Stimulated activated CD8-positive, alpha-beta memory T cell treated with anti-CD3 and anti-CD28 coated beads, Interleukin-7, amount 100 ng/mL, for 48 hours (primary cell): ENCODE measurements at regions not wholly inside any gene's neighbourhood (a gene's known extent, or its start where the extent isn't known, plus 50 kb on each side); places are given as distances from the start of the nearest gene placed in this dataset.
"Not testable (repeated sequence)": the region's sequence is repeated elsewhere in the genome, so short reads cannot be mapped to it uniquely, and the experiment has no call there.

Source experiments
- DNase-seq, 2 donors: peaks; one replicate each; pipeline ENCODE4 v3.0.0-alpha.2; 2020; ENCODE audit warnings: low read depth in 1 of 2; ENCODE audit errors: extremely low read depth in 1 of 2

DNA sequence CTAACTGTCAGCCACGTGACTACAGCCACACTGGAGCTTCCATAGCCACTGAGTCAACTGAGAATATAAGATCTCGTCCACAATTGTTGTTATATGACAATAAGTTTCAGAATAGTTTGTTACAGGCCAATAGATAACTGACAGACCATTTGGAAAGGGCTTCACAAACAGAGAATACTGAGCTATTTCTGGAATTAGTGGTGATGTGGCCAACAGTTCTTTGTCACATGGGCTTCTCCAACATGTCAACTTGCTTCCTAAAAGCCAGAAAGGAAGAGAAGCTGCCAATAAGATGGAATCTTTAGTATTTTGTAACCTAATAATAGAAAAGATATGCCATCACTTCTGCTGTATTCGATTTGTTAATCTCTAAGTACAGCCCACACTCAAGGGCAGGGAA is 1220.4 kb downstream of the CDH8 start:
- no peak for DNase-seq

DNA sequence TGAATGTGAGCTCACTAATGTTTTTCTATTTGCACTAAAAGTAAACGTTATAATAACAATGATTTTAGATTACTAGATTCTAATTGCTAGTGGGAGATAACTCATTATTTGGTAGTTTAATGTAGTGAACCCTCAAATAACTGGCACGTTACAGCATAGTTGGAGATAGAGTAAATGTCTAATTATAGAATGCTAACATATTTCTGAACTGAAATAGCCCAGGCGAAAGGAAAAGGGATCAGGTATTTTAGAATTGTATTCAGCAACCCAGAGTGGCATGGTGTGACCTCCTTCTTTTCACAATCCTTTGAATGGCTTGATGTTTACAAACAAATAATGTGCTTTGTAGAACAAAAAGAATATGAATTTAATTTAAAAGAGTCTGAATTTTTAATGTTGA is 1221.2 kb downstream of the CDH8 start:
- DNase-seq: no peak

DNA sequence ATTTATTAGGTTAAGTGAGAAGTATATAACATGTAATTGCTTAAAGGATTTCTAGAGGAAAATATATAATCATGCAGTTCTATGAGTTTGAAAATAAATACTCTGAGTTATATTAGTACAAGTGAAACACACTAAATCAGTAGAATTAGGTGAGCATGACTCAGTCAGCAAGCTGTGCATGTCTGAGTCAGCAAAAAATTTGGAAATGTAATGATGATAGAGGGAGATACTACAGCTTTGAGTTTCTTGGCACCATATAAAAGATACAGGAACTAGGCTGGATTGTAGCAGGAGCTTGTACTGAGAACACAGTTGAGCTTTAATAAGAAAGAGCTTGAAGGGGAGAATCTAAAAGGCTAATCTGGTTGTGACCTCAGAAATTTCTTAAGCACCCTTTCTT is 1224.6 kb downstream of the CDH8 start:
- DNase-seq: no peak

DNA sequence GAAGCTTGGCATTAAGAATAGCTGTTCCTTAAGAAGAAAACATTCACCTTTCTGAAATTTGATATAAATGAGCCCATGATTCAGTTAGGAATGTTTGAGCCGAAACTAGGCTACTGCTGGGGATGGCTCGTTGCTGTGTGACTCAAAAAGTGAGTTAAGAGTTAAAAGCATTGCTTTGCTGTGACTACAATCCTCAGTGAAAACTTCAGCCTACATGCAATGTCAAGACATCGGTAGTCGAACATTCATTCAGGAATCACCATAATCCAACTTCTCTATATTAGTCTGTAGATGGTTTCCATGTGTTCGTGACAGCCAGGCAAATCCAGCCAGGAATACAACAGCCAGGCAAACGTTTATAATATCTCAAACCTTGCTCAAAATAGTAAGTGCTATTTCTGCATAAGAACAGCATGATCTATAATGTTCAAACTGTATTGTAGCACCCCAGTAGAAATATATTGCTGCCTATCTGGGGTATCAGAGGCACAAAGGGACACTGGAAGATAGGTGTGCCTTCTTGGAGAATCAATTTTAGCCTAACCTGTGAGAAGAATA is 1225.1 kb downstream of the CDH8 start:
- no peak for DNase-seq

DNA sequence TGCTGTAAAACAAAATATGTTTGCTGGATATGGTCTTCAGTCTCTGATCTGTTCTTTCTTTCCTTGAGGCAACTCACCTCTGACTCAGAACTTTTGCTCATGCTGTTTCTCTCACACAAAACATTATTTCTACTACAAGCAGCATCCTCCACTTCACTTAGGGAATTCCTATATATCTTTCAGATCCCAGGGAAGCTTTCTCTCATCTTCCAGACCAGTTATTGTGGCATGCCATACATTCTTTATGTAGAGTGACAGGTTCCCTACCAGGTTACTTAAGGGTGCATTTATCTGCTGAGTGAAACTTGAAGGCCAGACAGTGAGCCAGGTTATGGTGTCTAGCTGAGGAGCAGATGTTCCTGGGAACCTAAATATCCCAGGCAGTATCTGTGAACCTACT is 1226.0 kb downstream of the CDH8 start:
- no peak for DNase-seq

DNA sequence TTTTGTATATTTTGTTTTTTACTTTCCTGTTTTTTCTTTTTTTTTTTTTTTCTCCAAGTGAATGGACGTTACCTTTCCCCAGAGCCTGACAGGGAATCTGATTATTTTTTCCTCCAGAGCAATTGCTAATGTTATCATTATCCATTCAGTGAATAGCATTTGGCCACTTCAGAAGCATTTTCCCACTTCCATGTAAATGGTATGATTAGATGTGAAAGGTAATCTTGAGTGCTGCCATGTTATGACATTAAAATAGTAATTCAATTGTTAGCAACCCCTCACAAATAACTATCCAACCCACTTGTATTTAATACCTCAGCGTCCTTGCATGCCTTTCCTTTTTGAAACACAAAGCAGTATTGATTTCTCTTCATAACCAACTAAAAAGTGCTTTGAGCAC is 1243.8 kb downstream of the CDH8 start:
- DNase-seq: no peak

DNA sequence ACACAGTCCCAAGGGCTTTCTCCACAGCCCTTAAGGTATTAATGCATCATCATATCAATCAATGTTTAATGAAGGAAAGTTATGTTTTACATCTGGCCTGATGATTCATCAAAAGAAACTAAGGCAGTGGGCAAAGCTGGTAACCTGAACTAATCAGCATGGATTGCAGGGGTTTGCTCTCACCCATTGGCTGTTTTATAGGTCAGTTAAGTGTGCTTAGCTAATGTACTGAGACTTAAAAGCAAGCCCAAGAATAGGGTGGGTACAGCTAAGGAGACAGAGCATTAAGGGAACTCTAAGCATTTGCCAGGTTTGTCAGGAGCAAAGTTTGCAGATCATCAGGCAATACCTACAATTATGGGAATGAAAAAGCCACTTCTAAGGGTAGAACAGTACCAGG is 1247.6 kb downstream of the CDH8 start:
- no peak for DNase-seq

DNA sequence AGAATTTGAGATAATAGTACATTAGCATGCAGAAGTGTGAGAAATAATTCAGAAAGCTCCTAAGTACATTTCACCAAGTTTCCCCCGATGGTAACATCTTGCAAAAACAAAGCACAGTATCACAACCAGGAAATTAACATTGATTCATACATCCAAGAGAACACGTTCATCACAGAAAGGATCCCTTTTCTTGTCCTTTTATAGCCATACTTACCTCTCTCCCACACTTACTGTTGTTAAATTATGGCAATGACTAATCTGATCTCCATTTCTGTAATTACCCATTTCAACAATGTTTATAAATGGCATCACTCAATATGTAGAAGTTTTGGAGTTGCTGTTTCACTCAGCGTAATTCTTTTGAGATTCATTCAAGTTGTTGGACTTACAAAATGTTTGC is 1260.0 kb downstream of the CDH8 start:
- no peak for DNase-seq

DNA sequence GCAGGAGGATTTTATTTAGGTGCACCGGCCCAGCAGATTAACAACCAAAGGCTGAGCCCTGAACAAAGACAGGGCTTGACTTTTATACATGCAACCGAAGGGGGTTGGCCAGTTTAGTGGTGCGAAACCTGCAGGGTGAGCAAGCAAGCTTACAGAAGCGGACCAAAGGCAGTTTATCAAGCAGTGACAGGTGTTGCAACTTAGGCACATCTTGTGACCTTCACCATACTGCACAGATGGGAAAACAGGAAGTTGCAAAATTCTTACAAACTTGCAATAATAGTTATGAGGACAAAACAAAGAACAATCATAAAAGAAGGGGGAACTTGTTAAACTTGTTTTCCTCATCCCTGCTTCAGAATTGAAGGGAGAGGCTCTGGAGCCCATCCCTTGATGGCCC is 1265.1 kb downstream of the CDH8 start:
- DNase-seq: no peak

DNA sequence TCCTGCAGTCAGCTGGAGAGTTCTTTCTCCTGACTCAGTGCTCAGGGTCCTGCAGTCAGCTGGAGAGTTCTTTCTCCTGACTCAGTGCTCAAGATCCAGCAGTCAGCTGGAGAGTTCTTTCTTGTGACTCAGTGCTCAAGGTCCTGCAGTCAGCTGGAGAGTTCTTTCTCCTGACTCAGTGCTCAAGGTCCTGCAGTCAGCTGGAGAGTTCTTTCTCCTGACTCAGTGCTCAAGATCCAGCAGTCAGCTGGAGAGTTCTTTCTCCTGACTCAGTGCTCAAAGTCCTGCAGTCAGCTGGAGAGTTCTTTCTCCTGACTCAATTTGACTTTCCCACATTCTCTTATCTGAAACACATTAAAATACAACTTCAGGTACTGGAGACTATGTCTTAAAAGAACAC is 1265.9 kb downstream of the CDH8 start:
- not testable (repeated sequence) for DNase-seq

DNA sequence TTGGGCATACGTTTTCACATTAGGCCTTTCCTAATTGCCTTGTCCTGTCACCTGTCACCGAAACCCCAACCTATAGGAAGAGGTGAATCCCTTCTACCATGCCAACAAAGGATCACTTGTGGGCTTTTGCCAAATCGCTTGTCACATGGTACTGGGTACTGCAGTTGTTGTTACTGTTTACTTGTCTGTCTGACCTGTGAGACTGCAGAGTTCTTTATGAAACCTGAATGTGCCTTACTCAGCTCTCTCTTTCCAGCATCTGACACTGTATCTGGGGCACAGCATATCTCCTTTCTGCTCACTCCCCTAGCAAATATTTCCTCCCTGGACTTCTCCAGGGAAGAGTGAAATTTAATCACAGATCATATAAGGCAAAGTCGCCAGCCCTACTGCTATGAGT is 1272.4 kb downstream of the CDH8 start:
- no peak for DNase-seq

DNA sequence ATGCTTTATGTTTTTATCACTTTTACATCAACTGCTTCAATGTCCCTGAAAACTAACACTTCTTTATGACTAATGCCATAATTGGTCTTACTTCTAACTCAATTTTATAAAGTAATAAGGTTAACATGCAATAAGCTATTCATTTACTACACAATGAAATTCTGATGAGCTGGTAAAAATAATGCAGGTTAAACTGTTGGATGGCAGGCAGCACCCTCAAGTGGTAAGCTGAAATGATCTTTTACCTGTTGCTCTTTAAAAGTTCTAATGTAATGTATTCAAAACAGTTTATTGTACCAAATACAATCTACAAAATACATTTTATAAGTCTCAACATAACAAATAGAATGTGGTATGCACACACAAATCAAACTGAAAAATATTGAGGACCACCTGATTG is 1280.3 kb downstream of the CDH8 start:
- DNase-seq: no peak

DNA sequence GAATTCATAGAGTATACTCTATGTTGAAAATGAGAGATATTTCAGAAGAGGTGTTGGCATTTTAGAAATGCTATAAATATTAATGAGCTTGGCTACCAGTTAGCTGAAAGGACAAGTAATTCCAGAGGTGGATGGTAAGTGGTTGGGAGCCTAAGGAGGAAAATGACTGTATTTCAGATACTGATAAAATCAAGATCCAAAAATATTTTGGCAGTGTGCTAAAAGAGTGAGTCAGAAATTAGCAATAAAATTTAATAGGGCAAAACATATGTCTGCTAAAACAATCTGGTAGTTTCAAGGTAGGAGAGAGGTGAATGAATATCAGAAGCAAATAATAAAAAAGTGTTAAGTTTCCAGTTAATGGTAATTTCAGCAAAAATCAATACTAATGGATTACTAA is 1287.9 kb downstream of the CDH8 start:
- DNase-seq: no peak

DNA sequence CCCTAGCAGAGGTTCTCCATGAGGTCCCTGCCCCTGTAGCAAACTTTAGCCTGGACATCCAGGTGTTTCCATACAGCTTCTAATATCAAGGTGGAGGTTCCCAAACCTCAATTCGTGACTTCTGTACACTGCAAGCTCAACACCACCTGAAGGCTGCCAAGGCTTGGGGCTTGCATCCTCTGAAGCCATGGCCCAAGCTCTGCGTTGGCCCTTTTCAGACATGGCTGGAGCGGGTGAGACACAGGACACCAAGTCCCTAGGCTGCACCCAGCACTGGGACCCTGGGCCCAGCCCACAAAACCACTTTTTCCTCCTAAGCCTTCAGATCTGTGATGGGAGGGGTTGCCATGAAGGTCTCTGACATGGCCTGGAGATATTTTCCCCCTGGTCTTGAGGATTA is 1292.0 kb downstream of the CDH8 start:
- no peak for DNase-seq

DNA sequence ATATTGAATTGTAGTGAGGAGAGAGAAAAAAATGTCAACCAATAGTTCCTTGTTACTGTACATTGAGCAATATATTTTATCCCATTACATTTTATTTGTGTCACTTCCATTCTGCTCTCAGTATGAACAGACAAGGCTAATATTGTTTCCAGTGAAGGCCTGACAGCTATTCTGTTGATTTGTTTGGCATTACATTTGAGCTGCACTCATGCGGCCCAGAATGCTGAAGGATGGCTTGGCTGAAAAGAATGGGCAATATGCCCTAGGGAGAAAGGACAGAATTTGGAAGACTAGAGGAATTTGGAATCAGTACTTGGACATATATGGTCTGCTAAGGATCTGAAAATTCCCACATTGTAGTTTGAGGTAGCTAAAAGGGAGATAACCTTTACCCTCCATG is 1294.4 kb downstream of the CDH8 start:
- DNase-seq: no peak

DNA sequence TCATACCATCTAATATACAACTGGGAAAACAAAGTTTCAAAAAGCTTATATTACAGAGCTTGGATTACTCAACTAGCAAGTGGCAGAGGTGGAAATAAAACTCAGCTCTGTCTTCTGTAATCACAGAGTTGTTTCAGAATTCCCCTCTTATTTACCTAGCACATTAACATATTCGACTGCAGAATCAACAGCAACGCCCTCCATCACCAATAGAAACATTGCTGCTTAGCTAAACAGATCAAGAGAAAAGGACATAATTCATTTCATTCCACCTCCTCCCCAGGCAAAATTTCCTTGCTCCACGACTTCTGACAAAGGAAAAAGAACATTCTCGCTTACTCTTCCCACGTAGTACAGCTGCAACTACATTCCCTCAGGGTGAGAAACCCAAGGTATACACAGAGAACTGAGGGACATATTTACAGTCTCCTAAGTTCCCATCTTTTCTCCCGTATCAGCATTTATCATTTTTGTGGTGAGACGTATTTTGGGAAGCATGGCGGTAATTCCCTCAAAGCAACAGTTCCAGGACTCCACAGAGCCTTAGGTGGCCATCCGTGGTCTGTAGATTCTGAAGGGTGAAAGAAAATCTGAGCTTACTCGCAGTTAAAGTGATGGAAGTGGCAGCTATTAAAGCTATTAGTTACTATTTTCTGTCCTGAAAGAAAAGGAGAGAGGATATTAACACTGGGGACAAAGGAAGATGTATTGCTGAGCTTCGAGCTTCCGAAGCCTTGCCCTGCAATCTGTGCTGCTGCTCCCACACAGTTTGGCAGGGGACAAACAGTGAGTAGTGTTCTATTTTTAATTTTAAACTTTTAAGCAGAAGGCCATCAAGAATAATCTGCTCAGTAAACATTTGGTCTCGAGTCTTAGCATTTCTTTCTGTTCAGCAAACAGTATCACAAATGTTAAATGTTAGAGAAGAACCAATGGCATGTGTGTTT is 1296.2 kb downstream of the CDH8 start:
- no peak for DNase-seq

DNA sequence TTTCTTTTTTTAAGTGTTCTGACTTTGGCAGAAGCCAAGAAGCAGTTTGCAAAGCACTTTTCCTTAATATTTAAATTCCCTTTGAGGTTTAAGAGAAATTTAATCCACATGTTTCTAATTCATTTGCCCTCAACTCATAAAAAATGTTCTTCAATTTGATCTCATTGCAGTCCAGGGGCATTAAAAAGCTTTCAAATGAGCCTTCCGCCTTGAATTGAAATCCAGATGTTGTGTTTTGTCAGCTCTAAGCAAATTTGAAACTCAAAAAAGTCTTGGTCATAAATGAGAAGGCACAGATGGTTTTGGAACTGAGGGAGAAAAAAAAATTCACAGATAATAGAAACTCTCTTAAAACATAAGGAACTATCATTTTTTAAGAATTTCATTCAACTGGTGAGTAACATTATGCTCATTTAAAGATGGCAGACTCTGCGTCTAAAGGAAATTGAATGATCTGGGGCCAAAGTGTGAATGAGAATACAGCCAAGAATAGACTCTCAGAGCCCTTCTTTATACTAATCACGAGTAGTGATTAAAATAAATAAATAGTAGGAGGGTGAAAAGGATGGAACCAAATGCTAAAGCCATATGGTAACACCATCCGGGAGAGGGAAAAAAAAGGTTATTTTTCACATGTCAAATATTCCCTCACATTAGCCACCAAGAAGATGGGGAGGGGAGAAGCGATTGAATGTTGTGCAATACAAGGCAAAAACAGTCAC is 1304.7 kb downstream of the CDH8 start:
- DNase-seq: no peak

DNA sequence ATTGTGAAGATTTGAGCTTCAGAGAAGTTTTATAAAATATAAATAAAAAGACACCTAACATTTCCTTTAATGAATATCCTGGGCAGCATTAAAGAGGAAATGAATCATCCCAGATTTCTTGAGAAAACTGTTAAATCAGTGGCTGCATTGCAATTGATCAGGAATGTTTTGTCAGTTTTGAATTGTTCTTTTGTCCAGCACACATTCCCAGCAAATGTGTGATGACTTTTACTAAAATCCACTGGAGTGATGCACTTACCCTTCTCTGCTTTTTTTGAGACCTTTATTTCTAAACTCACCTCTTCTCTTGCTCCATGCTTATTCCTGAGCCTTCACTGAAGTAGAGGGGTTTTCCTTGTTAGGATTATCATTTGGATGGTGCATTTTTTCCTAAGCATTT is 1307.2 kb downstream of the CDH8 start:
- no peak for DNase-seq

DNA sequence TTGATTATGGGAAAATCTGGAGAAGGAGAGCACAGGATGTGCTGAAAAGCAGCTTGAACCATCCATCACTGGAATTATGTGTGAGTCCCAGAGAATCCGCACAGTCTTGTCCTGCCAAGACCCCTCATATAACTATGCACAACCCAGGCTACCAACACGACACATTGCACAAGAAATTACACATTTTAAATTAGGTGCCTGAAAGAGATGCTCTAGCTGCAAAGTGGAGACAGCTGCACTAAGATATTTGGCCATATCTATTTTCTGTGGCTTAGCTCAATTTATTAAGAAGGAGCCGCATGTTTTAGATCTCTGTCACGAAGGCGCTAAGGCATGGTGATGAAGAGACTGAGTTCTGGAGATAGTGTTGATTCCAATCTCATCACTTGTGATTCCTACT is 1308.4 kb downstream of the CDH8 start:
- no peak for DNase-seq

DNA sequence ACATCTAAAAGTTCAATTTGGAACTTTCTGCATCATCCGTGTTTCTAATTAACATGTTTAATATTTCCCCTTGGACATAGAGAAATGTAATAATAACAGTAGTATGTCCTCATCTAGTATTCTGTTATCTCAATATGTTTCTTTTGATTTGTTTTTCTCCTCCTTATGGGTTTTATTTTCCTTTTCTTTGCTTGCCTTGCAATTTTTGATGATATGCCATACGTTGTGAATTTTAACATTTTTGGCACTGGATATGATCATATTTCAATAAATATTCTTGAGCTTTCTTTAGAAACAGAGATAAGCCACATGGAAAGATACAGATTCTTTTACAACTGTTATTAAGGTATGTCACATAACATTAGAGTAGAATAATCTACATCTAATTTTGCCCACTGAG is 1316.2 kb downstream of the CDH8 start:
- no peak for DNase-seq

DNA sequence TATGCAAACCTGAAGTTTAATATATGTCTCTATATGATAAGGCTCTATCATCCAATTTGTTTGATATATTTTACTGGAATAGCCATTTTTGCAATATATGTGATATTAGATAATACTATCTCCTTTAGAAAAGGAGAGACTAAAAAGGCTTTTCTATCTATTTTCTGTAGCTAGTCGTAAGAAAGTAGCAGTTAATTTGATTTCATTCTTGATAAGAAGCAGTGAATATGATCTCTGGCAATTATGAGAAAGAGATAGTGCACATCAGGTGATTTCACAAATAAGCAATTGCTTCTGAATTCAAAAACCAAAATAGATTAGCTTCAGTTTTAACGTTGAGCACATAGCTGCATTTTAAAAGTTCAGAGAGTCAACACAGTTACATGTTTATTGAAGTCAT is 1318.4 kb downstream of the CDH8 start:
- no peak for DNase-seq

DNA sequence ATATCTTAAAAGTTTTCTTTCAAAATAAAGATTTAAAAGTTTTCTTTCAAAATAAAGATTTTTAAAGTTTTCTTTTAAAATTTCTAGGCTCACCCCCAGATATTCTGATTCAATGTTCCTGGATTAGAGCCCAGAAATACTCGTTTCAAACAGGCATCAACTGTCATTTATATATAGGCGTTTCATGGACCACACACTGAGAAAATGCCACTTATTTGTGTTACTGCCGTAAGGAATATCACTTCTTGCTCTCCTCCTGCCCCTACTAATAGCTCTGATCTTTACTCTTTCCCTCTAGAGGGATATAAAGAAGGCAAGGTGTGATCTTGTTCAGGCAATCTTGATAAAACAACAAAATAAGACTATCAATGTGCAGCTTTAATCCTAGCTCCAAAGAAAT is 1324.1 kb downstream of the CDH8 start:
- no peak for DNase-seq
